Peyer's patch (tissue), 4 donors: ENCODE measurements at regions not wholly inside any gene's neighbourhood (a gene's known extent, or its start where the extent isn't known, plus 50 kb on each side); places are given as distances from the start of the nearest gene placed in this dataset.

ENCODE experiments used
- DNase-seq, 3 donors: peaks; one replicate each; pipeline ENCODE4 v3.0.0-alpha.2; 2017 to 2019
- H3K27ac ChIP-seq, 4 donors: fragments of 200-600 bp; sonication (generic); one replicate each; pipeline ENCODE4 v1.5.1; 2016 to 2019
- H3K27me3 ChIP-seq, 2 donors: fragments of 200-600 bp; sonication (generic); one replicate each; pipeline ENCODE4 v1.5.1; 2019
- H3K36me3 ChIP-seq, 3 donors: fragments of 200-600 bp; sonication (generic); one replicate each; pipeline ENCODE4 v1.5.1; 2016 to 2019
- H3K4me1 ChIP-seq, 4 donors: fragments of 200-600 bp; sonication (generic); one replicate each; pipeline ENCODE4 v1.5.1; 2016 to 2019
- H3K4me3 ChIP-seq, 4 donors: fragments of 200-600 bp; sonication (generic); 1 replicate in 3 of 4; 2 replicates in 1 of 4; pipeline ENCODE4 v1.5.1; 2016 to 2019; ENCODE audit warnings: mild to moderate bottlenecking in 1 of 4
- H3K9me3 ChIP-seq, 4 donors: fragments of 200-600 bp; sonication (generic); one replicate each; pipeline ENCODE4 v1.5.1; 2016 to 2019; ENCODE audit warnings: mild to moderate bottlenecking in 1 of 4
- POLR2A ChIP-seq, 2 donors: fragments of 450-650 bp; IDR thresholded peaks; one replicate each; pipeline ENCODE4 v1.5.1; 2017; ENCODE audit warnings: antibody characterized with exemption in 2 of 2, mild to moderate bottlenecking in 2 of 2, moderate library complexity in 2 of 2
- TF ChIP-seq, protein P1 (sequence below), 6 experiments: fragments of 450-650 bp in 4 of 6; fragments of 200-600 bp in 2 of 6; sonication (generic) in 1 of 6; IDR thresholded peaks; one replicate each; pipeline ENCODE4 v1.5.1; 2017 to 2019; ENCODE audit warnings: antibody characterized with exemption in 6 of 6, mild to moderate bottlenecking in 3 of 6, moderate library complexity in 1 of 6

DNA sequence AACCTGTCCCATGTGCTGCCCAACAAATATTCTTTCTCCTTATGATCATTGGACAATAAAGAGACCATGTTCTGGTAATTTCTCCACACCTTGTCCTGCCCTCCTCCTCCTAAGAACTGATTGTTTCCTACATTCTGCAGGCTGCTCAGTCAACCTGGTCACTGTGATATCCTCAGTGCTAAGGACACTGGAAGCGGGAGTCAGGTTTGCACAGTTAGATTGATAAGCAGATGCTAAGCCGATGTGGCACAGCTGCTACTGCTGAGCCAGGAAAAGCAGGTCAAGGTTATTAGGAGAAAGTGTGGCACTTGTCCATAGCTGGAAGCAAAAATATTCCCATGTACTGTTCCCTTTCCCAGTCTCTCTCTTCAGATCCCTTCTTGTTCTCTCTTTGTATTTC lies 154.8 kb downstream of the TFAP2B start:
- no peak for DNase-seq
- Histone ChIP-seq H3K4me3 (no peak overlapping the region), H3K36me3 (no peaks in the 10 kb centered on the region), H3K9me3 (no peaks in the 10 kb centered on the region), H3K27ac (no peak overlapping the region), H3K4me1 (no peaks in the 10 kb centered on the region), H3K27me3 (no peaks in the 10 kb centered on the region)
- TF ChIP-seq, protein P1, sequence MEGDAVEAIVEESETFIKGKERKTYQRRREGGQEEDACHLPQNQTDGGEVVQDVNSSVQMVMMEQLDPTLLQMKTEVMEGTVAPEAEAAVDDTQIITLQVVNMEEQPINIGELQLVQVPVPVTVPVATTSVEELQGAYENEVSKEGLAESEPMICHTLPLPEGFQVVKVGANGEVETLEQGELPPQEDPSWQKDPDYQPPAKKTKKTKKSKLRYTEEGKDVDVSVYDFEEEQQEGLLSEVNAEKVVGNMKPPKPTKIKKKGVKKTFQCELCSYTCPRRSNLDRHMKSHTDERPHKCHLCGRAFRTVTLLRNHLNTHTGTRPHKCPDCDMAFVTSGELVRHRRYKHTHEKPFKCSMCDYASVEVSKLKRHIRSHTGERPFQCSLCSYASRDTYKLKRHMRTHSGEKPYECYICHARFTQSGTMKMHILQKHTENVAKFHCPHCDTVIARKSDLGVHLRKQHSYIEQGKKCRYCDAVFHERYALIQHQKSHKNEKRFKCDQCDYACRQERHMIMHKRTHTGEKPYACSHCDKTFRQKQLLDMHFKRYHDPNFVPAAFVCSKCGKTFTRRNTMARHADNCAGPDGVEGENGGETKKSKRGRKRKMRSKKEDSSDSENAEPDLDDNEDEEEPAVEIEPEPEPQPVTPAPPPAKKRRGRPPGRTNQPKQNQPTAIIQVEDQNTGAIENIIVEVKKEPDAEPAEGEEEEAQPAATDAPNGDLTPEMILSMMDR (IDR thresholded peaks at IDR 0.05) = no peak
- TF ChIP-seq POLR2A (IDR thresholded peaks at IDR 0.05) = no peak

DNA sequence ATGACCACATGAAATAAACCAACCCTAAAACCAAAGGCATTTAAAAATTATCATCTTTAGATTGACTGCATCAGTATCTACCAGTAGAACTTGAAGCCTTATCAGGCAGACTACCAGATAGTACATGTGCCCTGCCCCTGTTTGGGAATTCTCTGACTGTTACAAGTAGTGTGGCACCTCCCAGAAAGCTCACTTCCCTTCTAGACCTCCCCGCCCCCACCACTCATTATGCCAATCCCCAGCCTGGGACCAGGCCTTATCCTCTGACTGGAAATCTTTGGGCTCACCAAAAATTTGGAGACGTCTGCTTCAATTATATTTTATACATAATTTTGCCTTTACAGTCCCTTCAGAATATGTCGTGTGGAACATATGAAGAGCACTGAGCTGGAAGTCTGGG lies 155.6 kb downstream of the TFAP2B start:
- no peaks in the 10 kb centered on the region for H3K4me1 ChIP-seq
- H3K36me3 ChIP-seq = no peaks in the 10 kb centered on the region
- no peak overlapping the region for H3K4me3 ChIP-seq
- no peak for DNase-seq
- no peak overlapping the region for H3K27ac ChIP-seq
- H3K27me3 ChIP-seq = no peaks in the 10 kb centered on the region
- no peaks in the 10 kb centered on the region for H3K9me3 ChIP-seq
- TF ChIP-seq, protein P1 (IDR thresholded peaks at IDR 0.05) = no peak
- no peak for TF ChIP-seq POLR2A (IDR thresholded peaks at IDR 0.05)

DNA sequence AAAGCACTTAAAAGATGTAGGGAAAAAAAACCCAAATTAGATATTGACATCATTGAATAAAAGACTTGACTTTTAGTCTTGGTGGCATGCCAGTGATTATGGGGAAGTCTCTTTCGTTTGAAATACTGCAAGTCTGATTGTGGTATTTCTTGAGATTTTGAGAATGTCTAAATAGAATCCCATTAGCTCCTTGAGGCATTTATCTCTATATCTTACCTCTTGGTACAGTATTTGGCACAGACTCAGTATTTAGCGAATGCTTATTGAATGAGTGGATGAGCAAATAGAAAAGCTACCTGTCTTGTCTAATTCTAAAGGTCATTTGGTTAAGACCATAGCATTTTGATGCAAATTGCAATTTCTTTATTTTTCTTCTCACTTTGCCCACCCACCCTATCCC lies 156.5 kb downstream of the TFAP2B start:
- Histone ChIP-seq H3K4me3 (no peak overlapping the region), H3K4me1 (no peaks in the 10 kb centered on the region), H3K27me3 (no peaks in the 10 kb centered on the region), H3K36me3 (no peaks in the 10 kb centered on the region), H3K27ac (no peak overlapping the region), H3K9me3 (no peaks in the 10 kb centered on the region)
- no peak for DNase-seq
- TF ChIP-seq, protein P1 (IDR thresholded peaks at IDR 0.05) = no peak
- no peak for TF ChIP-seq POLR2A (IDR thresholded peaks at IDR 0.05)

DNA sequence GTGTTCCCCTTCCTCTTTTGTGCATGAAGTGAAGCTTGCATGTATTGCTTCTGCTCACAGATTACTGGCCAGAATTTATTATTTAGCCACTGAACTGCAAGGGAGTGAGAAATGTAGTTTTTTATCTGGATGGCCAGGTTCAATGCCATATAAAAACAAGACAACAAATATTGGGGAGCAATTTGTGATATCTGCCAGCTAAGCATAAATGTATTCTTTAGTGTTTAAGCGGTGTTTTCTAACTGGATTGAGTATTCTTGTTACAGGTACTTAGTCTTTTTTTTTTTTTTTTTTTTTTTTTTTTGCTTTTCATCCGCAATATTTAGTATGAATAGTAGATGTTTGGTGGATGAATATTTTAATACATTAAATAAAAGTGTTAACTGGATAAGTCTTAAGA lies 158.2 kb downstream of the TFAP2B start:
- H3K27ac ChIP-seq = no peak overlapping the region
- H3K27me3 ChIP-seq = no peaks in the 10 kb centered on the region
- H3K9me3 ChIP-seq = no peaks in the 10 kb centered on the region
- H3K4me3 ChIP-seq = no peak overlapping the region
- no peak for DNase-seq
- H3K36me3 ChIP-seq = no peaks in the 10 kb centered on the region
- TF ChIP-seq POLR2A (IDR thresholded peaks at IDR 0.05) = no peak
- TF ChIP-seq, protein P1 (IDR thresholded peaks at IDR 0.05) = no peak
- no peaks in the 10 kb centered on the region for H3K4me1 ChIP-seq

DNA sequence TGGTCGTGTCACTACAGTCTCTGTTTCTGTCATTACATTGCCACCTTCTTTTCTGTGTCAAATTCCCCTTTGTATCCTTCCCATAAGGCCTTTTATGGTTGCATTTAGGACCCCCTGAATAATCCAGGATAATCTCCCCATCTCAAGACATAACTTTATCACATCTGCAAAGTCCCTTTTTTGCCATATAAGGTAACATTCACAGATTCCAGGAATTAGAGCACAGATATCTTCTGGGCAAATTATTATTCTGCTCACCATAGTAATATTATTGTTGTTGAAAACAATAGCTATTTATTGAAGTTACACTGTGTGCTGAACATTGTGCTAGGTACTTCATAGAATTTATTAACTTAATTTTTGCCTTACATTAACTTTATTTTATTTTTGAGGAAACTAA lies 159.1 kb downstream of the TFAP2B start:
- no peaks in the 10 kb centered on the region for H3K4me1 ChIP-seq
- no peak overlapping the region for H3K4me3 ChIP-seq
- no peak for DNase-seq
- TF ChIP-seq, protein P1 (IDR thresholded peaks at IDR 0.05) = no peak
- no peak for TF ChIP-seq POLR2A (IDR thresholded peaks at IDR 0.05)
- H3K36me3 ChIP-seq = no peaks in the 10 kb centered on the region
- no peak overlapping the region for H3K27ac ChIP-seq
- H3K27me3 ChIP-seq = no peaks in the 10 kb centered on the region
- H3K9me3 ChIP-seq = no peaks in the 10 kb centered on the region
